HG03064 (cell line): ENCODE measurements at regions not wholly inside any gene's neighbourhood (a gene's known extent, or its start where the extent isn't known, plus 50 kb on each side); places are given as distances from the start of the nearest gene placed in this dataset.
"Not testable (repeated sequence)": the region's sequence is repeated elsewhere in the genome, so short reads cannot be mapped to it uniquely, and the experiment has no call there.

Source experiments
- ATAC-seq: cut with Tn5 transposase; IDR thresholded peaks from one replicate; pipeline ENCODE4 v1.9.1; 2021; ENCODE audit warnings: low read depth; ENCODE audit not compliant: unreplicated experiment

- no peak for ATAC-seq
Observed at GRCh38 chr6:56727097-56727850, 84.6 kb upstream of the DST start.

GRCh38 chr6:56725254-56725653, 82.6 kb upstream of the DST start:
- ATAC-seq = no peak

- no peak for ATAC-seq
Observed at GRCh38 chr6:56724455-56724854, 81.8 kb upstream of the DST start.

- ATAC-seq = no peak
Observed at GRCh38 chr6:56720882-56721281, 78.2 kb upstream of the DST start.

GRCh38 chr6:56720202-56720601, 77.5 kb upstream of the DST start:
- not testable (repeated sequence) for ATAC-seq

GRCh38 chr6:56719315-56720058, 76.8 kb upstream of the DST start:
- not testable (repeated sequence) for ATAC-seq

- no peak for ATAC-seq
Observed at GRCh38 chr6:56718236-56718635, 75.5 kb upstream of the DST start.

GRCh38 chr6:56716229-56716628, 73.5 kb upstream of the DST start:
- no peak for ATAC-seq

- no peak for ATAC-seq
Observed at GRCh38 chr6:56715741-56716140, 73.1 kb upstream of the DST start.

- no peak for ATAC-seq
Observed at GRCh38 chr6:56714982-56715456, 72.3 kb upstream of the DST start.

GRCh38 chr6:56714273-56714672, 71.6 kb upstream of the DST start:
- ATAC-seq = no peak

- no peak for ATAC-seq
Observed at GRCh38 chr6:56713254-56713672, 70.6 kb upstream of the DST start.

- no peak for ATAC-seq
Observed at GRCh38 chr6:56710967-56711366, 68.3 kb upstream of the DST start.

GRCh38 chr6:56709650-56710049, 67.0 kb upstream of the DST start:
- ATAC-seq = no peak

GRCh38 chr6:56708810-56709597, 66.3 kb upstream of the DST start:
- ATAC-seq = no peak

GRCh38 chr6:56706981-56707726, 64.5 kb upstream of the DST start:
- no peak for ATAC-seq

GRCh38 chr6:56699066-56699654, 56.5 kb upstream of the DST start:
- no peak for ATAC-seq

GRCh38 chr6:56695702-56696101, 53.0 kb upstream of the DST start:
- no peak for ATAC-seq

GRCh38 chr6:56694002-56694401, 51.3 kb upstream of the DST start:
- no peak for ATAC-seq

GRCh38 chr6:56693246-56693607, 50.5 kb upstream of the DST start:
- no peak for ATAC-seq
